ENCODE measurements at regions not wholly inside any gene's neighbourhood (a gene's known extent, or its start where the extent isn't known, plus 50 kb on each side); places are given as distances from the start of the nearest gene placed in this dataset.

DNA sequence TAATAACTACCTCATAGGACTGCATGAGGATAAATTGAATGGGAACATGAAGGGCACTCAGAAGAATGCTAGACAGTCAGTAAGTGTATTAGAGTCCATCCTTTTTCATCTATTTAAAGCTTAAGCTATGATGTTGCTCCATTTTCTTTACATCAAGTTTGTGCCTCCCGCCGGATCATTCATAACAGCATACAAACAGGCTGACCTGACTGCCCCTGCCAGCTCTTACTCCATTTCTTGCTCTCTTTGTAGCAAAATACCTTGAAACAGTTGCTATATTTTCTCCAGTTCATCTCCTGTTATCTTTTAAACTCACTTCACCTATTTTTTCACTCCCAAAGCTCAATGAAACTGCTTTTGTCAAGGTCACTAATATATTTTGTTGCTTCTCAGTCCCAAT lies 315.6 kb upstream of the ALCAM start:
- DNase-seq = no peak

DNA sequence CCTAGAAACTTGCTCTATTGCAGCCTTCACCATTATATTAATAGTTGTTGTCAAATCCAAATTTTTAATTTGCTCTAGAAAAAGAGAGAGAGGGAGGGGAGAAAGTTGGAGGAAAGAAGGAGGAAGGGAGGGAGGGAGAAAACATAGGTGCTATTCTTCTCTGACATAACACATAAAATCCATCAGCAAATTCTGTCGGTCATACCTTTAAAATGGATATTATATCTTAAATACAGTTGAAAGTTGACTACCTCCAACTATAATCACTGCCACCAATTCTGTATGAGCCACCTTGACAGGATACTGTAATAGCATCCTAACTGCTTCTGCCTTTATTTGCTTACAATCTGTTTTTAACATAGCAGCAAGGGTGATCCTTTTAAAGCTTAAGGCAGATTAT lies 314.7 kb upstream of the ALCAM start:
- no peak for DNase-seq

DNA sequence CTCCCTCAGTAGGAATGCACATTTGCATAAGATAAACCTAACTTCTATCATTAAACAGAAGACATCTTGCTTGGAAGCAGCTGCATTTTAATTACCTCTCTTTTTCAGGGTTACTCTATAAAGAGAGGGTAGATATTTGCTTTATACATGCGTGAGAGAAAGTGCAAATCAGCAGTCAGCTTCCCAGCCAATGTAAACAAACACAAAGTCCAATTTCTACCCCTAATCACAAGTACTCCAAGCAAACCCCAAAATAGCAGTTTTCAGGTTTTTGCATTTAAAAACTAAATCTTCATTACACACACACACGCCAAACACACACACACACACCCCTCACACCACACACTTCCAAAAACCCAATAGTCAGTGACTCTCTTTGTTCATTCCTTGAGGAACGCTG lies 303.9 kb upstream of the ALCAM start:
- no peak for DNase-seq

DNA sequence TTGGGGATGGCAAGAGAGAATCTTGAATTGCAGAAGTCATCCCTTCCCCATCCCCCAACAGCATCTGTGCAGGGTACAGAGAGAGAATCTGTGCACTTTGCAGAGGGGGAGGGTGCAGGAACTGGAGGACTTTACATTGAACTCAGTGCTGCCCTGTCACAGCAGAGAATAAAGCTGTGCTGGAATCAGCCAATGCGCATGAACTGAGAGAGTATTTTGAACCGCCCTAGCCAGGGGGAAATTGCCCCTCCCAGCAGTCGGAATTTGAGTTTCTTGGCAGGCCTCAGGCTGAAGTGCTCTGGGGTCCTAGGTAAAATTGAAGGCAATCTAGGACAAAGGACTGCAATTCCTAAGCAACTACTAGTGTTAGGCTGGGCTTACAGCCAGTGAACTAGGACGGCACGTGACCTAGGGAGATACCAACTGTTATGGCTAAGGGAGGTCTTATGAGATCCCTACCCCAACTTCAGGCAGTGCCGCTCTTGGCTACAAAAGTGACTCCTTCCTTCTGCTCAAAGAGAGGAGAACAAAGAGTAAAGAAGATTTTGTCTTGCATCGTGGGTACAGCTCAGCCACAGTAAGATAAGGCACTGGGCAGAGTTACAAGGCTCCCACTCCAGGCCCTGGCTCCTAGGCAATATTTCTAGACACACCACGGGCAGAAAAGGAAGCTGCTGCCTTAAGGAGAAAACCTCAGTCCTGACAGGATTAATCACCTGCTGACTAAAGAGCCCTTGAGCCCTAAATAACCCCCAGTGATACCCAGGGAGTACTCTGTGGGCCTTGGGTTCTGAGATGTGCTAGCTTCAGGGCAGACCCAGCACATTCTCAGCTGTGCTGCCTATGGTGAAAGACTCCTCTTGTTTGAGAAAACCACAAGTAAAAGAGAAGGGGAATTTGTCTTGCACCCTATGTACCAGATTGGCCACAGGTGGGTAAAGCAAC lies 300.5 kb upstream of the ALCAM start:
- no peak for DNase-seq

DNA sequence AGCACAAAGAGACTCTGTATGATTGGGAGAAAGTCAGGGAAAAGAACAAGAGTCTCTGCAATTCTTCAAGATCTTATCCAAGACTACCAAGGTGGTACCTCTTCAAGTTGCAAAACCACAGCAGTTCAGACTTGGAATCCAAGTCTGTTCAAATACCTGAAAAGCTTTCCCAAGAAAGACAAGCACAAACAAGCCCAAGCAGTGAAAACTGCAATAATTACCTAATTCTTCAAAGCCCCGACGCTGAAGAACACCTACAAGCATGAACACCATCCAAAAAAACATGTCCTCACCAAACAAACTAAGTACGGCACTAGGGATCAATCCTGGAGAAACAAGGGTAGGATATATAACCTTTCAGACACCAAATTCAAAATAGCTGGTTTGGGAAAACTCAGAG lies 299.3 kb upstream of the ALCAM start:
- DNase-seq = no peak

DNA sequence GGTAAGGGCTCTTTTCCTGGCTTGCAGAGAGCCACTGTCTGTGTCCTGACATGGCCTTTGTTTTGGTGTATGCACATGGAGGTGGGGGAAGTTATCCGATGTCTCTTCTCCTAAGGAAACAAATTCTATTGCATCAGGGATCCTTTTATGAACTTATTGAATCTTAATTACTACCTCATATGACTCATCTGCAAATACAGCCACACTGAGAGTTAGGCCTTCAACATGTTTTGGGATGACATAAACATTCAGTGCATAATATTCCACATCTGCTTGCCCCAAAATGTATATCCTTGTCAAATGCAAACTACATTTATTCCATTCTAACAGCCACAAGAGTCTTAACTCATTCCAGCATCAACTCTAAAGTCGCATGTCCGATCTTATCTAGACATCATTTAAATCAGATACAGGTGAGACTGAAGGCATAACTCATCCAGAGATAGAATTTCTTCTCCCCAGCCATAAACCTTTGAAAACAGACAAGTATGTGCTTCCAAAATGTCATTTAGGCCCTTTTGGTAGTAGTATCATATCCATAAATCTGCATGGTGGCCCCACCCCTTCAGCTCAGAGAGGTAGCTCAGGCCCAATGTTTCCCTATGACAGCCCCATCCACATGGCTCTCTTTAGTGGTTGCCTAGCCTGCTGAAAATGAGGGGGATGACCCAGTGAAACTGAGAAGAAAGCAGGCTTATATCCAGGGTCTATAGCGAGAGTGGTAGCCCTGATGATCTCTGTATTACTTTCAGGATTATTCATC lies 289.5 kb upstream of the ALCAM start:
- no peak for DNase-seq

DNA sequence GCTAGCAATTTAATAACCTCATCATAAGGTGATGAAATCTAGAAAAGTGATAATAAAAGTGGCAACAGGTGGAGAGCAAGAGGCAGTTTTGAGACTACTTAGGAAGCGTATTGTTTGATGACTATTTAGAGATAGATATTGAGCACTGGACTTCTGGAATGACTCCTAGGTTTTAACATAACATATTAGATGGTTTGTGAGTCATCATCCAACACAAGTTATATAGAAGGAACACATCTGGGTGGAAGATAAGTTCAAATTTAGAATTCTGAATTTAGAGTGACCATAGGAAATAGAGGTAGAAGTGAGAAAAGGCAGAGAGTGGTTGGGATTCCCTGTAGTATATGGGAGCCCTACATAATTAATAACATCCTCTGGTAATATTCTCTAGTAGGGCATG lies 282.8 kb upstream of the ALCAM start:
- DNase-seq = no peak

DNA sequence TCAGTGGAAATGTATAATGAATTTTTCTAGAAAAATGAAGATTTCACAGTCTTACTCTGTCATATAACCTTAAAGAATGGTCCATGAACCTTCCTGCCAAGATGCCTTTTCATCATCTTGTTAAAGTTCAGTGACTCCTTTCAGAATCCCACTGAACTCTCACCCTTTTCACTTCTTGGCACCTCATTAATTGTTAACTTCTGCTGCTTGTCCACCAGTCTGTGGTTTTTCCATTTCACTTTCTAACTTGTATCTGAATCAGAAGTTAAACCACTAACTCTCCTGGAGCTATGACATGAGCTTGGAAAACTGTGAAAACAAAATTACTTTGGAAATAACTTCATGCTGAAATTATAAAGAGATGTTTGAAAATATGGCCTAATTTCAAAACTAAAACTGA lies 281.2 kb upstream of the ALCAM start:
- DNase-seq = no peak

DNA sequence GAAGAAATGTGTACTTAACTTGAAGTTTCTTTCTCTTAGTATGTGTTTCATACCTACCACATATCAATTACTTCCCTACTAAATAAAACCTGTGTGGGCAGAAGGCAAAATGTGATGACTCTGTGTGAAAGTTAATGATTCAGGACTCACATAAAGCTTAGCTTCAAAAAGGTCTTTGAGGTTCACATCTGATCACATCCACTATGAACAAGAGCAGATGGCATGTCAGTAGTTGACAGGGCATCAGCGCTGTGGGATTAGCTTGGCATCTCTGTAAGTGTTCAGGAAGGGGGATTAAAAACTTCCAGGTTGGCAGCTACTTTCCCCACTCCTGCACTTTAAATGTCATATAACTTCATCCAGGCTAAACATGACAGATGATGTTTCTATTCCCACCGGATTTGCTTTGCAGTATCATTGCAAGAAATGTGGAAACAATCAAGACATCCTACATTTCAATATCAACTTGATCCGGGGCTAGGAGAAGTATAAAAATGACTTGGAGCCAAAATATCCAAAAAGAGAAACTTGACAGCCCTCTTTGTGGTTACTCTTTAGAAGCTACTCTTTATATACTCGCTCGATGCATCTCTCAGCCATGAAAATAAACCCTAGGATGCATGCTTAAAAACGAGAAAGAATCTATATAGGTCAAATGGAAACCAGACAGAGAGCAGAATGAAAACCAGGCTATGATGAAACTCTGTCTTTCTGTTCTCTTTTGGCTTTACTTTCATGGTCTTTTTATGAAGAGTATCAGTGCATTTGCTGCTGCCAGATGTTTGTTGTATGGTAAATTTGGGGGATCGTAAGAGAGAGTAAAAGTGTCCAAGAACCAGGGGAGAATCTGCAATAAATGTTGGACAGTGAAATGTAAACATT lies 273.1 kb upstream of the ALCAM start:
- DNase-seq = peak; percentile 35

DNA sequence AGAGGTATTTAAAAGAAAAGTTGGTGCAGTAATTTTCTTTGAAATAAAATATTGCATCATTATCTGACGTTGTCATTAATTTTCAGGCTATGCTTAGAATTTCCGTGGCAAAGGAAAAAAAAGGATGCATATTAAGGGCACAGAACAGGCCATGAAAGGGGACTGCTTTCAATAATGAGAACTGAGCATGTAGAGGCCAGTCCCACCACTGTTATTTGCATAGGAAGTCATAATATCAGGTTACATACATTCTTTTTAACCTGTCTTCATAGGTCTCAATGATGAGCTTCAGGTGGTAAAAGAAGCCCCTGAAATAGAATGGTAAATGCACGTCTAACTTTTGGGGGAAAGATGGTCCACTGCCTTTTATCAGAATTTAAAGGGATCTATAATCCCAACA lies 272.1 kb upstream of the ALCAM start:
- DNase-seq = no peak

DNA sequence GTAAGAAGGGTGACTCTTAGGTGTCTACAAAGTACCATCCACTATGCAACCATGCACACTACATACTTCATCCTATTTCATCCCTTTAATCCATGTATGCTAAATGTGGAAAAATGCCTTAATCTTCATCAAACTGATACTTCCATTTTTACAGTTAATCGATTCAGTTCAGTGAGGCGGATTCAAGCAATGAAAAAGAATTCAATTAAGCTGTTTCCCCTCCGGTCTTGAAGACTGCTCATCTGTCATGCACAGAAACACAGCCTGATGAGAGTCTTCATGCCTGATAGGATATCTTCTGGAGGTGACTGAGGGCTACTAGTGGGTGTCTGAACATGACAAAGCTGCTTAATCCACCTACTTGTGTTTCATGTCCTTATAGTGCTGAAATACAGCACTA lies 270.6 kb upstream of the ALCAM start:
- DNase-seq = no peak

DNA sequence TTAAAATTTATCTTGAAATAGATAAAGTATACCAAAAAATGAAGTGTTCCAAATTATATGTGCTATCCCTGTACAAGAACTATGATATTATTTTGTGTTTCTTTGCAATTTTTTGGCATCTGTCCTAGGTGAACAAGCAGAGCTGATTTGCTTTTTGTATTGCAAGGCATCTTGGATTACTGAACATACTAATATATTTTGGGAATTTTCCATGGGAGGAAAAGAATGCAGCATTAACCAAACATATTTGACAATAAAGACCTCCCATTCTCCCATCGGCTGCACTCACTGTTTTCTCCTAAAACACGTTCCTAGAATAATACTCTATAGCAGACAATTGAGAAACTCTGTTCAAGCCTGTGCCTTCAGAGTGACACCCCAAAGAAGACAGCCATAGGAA lies 265.1 kb upstream of the ALCAM start:
- DNase-seq = peak; percentile 40

DNA sequence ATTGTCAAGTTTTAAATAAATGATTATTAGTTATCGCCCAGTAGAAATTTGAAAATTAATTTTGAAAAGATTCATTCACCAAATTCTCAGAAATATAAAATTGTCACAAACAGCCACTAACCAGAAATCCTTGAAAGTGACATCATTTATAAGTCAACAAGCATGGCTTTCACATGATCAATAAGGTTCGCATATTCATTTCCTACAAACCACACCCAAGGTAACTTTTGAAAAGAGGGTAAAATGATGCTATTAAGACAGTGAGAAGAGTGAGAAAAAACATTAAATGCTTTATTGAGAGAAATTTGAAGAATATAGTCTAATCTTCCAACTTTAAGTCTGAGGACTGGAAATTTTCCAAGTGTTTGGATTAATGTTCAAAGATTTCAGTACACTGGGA lies 263.6 kb upstream of the ALCAM start:
- DNase-seq = no peak

DNA sequence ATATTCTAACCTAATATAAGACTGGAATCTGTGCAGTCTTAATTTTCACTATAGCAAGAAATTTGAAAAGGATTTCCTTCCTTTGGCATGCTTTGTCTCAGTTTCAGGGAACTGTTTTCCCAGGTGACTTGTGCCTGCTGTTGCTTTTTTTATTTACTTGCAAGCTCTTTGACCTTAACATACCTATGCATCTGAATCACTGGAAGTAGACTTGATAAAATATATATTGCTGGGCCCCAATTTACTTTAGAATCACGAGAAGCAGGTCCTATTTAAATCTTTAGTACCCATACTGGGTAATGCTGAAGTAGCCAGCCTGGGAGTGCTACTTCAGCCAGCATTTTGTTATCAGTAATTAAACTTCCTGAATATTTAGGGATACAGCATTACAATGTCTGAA lies 257.9 kb upstream of the ALCAM start:
- no peak for DNase-seq

DNA sequence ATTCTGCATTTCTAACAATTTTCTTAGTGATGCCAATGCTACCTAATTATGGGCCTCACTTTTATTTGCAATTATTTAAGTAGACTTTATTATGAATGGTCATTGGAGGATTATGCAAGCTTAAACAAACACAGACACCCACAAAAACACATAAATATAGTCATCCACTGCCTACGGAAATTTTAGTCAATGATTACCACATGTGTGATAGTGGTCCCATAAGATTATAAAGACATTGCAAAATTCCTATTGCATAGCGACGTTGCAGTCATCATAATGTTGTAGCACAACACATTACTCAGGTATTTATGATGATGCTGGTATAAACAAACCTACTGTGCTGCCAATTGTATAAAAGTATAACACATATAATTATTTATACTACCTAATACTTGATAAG lies 247.8 kb upstream of the ALCAM start:
- DNase-seq = peak; percentile 46

DNA sequence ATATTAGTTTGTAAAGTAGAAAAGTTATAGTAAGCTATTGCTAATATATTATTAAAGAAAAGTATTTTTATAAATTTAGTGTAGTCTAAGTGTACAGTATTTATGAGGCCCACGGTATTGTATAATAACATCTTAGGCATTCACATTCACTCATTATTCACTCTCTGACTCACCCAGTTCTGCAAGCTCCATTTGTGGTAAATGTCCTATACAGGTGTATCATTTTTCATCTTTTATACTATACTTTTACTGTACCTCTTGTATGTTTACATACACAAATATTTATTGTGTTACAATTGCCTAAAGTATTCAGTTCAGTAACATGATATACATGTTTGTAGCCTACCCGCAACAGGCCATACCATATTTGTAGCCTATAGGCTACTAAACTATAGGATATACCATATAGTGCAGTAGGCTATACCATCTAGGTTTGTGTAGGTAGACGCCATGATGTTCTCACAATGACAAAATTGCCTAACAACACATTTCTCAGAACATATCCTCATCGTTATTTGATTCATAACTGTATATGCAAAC lies 246.8 kb upstream of the ALCAM start:
- DNase-seq = no peak

DNA sequence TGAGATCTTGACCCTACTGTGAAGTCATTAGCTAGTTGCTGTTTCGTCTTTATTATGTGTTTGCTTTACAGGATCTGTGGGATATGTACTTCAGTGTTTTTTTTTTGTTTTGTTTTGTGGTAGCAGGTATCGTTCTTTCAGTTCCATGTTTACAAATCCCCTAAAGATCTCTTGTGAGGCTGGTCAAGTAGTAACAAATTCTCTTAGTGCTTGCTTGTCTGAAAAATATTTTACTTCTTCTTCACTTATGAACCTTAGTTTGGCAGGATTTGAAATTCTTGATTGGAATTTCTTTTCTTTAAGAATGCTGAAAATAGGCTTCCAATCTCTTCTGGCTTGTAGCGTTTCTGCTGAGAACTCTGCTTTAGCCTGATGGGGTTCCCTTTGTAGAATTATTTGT lies 235.8 kb upstream of the ALCAM start:
- no peak for DNase-seq

DNA sequence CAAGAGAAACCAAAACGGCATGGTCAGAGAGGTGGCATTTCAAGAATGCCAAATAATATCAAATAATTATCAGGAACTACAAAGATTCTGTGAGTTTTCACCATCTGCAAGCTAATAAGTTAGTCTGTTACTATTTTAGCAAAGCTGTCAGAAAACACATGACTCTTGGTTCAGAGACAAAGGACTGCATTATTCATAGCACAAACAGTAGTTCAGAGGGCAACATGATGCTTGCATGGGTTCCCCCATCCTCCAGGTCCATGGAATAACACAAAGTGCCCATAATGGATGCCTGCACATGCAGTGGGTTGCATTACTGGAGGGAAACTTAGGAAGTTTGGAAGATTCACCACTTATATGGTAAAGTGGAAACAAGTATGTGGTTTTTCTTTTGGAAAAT lies 228.8 kb upstream of the ALCAM start:
- no peak for DNase-seq

DNA sequence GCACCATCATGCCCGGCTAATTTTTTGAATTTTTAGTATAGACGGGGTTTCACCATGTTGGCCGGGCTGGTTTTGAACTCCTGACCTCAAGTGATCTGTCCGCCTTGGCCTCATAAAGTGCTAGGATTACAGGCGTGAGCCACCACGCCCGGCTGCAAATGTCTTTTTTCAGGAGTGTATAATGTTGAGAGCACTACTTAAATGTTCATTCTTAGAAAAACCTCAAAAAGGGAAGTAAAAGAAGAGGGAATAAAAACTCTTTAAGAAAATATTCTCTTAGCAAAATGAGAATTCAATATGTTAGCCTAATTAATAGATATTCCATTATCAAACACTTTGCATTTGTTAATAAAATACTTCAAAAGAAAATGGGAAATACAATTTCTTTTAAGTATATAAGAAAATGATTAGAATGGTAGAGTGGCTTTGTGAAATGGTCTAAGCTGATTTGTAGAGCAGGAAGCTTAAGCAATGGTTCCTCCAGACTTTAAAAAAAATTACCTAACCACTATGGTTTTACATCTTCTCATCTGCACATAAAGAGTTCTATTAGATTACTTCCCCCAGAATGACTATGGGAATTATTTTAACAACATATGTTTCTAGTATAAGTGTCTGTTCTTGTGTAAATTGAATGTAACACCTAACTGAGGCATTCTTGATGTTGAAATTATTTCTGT lies 226.7 kb upstream of the ALCAM start:
- no peak for DNase-seq

DNA sequence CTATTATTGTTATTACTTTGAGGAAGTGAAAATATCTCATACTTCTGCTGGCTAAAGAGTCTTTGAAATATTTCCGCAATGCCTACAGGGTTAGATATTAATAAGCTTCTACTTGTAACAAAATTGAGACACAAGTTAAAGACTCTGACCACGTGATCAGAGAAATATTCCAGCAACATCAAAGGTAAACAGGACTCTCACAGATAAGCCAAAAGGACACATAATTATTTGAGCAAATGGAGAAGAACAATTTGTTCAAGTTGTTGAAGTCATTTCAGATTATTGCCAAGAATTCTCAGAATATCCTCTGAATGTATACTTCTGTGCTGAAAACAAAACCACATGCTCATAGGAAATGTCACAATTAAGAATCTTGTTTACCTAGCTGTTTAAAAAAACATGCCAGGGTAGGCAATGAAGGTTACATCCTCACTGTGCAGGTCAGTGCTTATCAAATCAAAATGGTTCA lies 225.8 kb upstream of the ALCAM start:
- DNase-seq = no peak

DNA sequence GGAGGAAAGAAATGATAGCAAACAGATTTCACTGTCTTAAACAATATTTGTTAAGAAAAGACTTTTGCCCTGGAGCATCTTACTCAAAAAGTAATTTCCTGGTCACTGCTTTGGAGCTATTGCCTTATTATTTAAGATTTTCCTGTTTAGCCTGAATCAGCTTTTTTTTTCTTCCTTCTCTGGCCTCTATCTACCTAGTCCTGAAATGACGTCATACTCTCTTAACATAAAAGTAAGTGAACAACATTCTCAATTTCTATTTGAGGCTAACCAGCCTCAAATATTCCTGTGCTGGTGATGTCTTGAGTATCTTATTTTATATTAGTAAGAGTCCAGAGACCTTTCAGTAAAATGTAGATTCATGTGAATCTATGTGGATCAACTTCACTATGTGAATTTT lies 221.9 kb upstream of the ALCAM start:
- DNase-seq = no peak

DNA sequence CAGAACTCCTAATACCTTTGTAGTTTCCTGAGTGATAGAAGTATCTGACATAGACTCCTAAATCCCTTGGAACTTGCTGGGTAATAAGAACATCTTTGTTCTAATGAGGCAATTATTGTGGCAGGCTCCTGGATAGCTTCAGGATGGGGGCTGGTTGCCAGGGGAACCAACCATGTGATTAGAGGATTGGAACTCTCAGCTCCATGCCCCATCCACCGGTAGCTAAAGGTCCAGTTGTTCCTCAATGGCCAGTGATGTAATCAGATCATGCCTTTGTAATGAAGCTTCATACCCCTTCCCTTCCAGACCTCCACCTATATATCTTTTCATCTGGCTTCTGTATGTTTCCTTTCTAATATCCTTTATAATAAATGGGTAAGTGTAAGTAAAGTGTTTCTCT lies 221.2 kb upstream of the ALCAM start:
- no peak for DNase-seq

Measured in skin of body (tissue), 1 donor.